NCI-H2107 treated with DMSO at 0.1 percent for 48 hours (cell line): ENCODE measurements at regions not wholly inside any gene's neighbourhood (a gene's known extent, or its start where the extent isn't known, plus 50 kb on each side); places are given as distances from the start of the nearest gene placed in this dataset.
"Not testable (repeated sequence)": the region's sequence is repeated elsewhere in the genome, so short reads cannot be mapped to it uniquely, and the experiment has no call there.

ENCODE experiments used
- DNase-seq: peaks from one replicate; lab custom pipeline; 2025; ENCODE audit not compliant: unreplicated experiment; lab: John Stamatoyannopoulos, UW

- no peak for DNase-seq
Observed at GRCh38 chr5:118491351-118491750, 497.0 kb downstream of the DTWD2 start.

GRCh38 chr5:118486647-118487225, 501.6 kb downstream of the DTWD2 start:
- DNase-seq = no peak

GRCh38 chr5:118479285-118479684, 509.1 kb downstream of the DTWD2 start:
- no peak for DNase-seq

GRCh38 chr5:118478852-118479251, 509.5 kb downstream of the DTWD2 start:
- no peak for DNase-seq

- no peak for DNase-seq
Observed at GRCh38 chr5:118468085-118468484, 520.3 kb downstream of the DTWD2 start.

DNA sequence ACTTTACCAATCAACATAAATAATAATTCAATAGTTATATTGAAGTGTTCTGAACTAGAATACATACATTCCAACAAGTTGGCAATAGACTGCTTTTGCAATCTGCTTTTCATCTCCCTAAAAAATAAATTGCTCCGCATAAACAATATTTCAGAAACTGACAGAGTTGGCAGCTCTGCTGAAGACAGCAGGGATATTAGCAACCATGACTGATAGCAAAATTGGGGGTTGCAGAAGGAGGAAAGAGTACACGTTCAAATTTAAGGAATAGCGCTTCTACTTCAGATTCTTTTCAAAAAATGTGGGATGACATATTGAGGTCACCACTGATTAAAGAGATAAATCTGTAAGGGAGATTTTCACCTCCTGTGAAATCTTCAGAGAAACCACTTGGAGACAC, 521.2 kb downstream of the DTWD2 start:
- DNase-seq = no peak

DNA sequence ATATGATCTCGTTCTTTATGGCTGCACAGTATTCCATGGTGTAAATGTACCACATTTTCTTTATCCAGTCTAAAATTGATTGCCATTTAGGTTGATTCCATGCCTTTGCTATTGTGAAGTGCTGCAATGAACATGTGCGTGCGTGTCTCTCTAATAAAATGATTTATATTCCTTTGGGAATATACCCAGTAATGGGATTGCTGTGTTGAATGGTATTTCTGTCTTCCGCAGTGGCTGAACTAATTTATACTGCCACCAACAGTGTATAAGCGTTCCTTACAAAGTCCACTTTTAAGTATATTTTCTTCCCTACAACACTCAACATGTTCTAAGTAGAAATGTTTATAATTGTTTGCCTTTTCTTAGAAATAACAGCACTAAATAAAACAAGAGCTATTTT, 521.9 kb downstream of the DTWD2 start:
- DNase-seq = no peak

GRCh38 chr5:118462276-118462675, 526.1 kb downstream of the DTWD2 start:
- not testable (repeated sequence) for DNase-seq

DNA sequence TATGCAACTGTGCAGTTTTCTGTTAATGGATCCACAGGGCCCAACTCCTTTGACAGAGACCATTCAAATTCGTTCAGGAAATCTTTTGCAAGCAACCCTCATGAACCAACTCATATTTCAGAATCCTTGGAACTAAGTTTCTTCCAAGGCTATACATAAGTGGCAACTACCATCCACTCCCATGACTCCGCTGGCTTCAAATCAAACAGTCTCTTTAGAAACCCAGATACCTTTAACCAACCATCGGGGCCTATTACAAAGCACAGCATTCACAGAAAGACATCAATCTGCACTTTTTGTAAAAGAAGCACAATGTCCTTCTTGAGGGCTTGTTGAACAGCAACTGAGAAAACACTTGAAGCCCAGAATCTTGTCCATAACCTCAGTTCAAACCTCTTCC, 526.9 kb downstream of the DTWD2 start:
- no peak for DNase-seq

- DNase-seq = no peak
Observed at GRCh38 chr5:118459490-118459889, 528.9 kb downstream of the DTWD2 start.

DNA sequence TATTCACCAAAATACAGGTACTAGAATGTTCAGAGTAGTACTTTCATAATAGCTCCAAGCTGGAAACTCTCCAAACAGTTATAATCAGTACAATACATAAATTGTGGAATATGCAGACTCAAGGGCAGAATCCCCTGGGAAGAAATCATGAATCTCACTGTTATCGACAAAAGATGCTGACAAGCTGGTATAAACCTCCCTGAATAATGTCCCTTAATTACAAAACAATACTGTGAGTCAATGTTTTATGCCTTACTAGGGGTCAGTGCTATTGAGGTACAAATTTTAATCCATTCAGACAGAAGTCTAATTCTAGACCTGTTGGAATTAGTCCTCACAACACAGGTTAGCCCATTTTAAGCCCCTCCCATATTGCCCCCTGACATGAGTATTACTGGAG, 532.3 kb downstream of the DTWD2 start:
- no peak for DNase-seq

DNA sequence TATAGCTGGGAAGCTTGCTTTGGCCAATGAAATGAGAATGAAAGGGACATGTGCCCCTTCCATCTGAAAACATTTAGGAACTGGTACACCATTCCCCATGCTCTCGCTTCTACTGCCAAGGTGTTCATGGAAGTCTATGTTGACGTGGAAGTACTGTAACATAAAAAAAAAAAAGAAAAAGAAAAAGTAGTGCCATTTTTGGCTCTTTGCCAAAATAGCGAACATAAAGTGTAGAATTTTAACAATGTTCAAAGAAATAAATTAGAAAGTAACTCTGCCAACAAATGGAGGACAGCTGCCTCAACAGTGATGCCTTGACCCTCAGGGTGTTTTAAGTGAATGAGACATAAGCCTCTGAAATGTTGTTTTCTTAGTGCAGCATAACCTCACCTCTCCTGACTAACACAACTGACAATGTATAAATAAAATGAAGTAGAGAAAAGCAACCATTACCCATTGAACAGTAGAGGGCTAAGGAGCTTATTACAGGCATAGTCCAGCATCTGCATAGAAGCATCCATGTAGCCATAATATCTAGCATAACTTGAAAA, 536.6 kb downstream of the DTWD2 start:
- no peak for DNase-seq

DNA sequence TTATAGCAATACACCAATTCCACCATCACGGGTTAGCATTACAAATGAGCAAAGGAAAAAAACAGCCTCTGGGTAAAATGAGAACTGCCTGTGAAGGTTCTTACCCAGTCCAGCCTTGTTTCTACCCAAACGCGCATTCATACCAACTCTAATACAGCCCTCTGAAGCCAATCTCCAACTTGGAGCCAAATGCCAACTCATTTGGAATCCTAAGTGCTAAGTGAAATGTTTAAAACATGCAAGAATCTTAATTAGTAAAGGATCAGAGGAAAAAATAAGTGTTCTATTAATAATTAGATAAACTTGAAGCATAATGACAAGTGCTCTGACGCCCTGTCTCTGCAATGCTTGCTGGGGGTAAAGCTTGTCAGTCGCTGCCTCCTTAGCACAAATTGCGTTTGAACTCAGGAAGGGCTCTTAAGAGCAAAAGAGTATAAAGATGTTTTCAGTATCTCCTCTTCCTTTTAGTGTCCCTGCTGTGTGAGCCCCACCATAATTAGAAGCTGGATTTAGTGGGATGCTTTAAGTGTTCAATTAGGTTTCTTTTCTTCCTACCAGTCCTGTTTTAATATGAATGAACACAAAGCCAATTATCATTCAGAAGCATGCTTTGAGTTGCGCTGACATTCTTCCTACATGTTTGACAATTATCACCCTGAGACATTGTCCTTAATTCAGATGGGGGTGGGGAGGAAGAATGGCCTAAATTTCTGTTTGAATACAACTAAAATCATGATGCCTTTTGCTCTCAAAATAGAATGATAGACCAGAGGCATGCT, 537.6 kb downstream of the DTWD2 start:
- no peak for DNase-seq

GRCh38 chr5:118447350-118447749, 541.0 kb downstream of the DTWD2 start:
- DNase-seq = no peak

DNA sequence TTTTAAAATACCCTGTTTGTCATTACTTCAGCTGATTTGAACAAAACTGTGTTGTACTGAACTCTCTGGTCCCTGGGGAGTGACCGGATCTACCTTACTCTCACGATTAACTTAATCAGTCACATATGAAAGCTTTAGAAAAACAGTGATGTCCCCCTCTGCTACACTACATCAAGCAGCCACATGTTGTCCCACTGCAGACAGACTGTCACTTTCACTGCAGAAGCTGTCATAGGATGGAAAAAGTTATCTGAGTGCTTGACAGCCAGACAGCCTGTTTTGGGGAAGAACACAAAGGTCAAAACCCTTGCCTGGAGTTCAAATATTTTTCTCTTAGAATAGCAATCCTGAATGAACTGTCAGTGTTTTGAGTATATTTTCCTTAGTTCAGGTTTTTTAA, 546.4 kb downstream of the DTWD2 start:
- DNase-seq = no peak

DNA sequence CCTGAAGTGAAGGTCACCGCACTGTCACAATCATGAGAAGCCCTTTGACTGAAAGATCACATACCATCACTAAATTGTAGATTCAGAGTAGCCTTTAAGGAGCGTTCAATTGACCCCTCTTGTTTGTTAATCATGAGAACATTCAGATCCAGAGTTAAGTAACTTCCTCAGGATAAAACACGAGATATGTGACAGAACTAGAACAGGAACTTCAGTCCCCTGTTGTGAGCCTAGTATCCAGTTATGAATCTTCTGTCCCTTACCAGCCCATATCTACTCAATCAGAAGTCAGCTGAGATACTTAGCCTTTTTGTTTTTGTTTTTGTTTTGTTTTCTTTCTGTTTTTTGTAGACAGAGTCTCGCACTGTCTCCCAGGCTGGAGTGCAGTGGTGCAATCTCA, 547.3 kb downstream of the DTWD2 start:
- no peak for DNase-seq

- DNase-seq = peak; percentile 23
Observed at GRCh38 chr5:118440496-118440895, 547.9 kb downstream of the DTWD2 start.

- no peak for DNase-seq
Observed at GRCh38 chr5:118439831-118440230, 548.5 kb downstream of the DTWD2 start.

- DNase-seq = no peak
Observed at GRCh38 chr5:118435131-118435530, 553.2 kb downstream of the DTWD2 start.

GRCh38 chr5:118434522-118434921, 553.8 kb downstream of the DTWD2 start:
- no peak for DNase-seq

- no peak for DNase-seq
Observed at GRCh38 chr5:118430076-118430475, 558.3 kb downstream of the DTWD2 start.

DNA sequence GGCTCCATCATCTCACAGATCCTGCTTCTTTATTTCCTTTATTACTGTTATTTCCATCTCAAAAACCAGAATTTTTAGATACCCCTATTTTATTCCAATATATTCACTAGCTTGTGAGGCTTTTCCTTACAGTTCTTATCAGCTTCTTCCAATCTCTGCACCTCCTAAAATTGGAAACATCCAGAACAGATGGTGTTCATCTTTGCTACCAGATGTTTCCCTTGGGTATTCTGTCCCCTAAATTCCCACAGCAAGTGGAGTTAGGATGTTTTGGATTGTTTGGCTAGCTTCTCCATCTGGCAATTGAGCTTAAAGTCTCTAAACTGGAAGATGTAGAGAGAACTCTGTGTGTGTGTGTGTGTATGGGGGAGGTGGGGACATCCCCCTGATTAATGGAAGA, 580.4 kb downstream of the DTWD2 start:
- no peak for DNase-seq

- no peak for DNase-seq
Observed at GRCh38 chr5:118405650-118406061, 582.7 kb downstream of the DTWD2 start.
